ENCODE measurements at regions not wholly inside any gene's neighbourhood (a gene's known extent, or its start where the extent isn't known, plus 50 kb on each side); places are given as distances from the start of the nearest gene placed in this dataset.
"Not testable (repeated sequence)": the region's sequence is repeated elsewhere in the genome, so short reads cannot be mapped to it uniquely, and the experiment has no call there.

DNA sequence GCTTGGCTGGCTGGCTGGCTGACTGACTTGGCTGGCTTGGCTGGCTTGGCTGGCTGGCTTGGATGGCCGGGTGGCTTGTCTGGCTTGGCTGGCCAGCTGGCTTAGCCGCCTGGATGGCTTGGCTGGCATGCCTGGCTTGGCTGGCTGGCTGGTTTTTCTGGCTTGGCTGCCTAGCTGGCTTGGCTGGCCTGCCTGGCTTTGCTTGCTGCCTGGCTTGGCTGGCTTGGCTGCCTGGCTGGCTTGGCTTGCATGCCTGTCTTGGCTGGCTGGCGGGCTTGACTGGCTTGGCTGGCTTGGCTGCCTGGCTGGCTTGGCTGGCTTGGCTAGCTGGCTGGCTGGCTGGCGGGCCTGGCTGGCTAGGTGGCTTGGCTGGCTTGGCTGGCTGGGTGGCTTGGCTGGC, 2830.5 kb downstream of the RPIA start:
- TF ChIP-seq, protein P1, sequence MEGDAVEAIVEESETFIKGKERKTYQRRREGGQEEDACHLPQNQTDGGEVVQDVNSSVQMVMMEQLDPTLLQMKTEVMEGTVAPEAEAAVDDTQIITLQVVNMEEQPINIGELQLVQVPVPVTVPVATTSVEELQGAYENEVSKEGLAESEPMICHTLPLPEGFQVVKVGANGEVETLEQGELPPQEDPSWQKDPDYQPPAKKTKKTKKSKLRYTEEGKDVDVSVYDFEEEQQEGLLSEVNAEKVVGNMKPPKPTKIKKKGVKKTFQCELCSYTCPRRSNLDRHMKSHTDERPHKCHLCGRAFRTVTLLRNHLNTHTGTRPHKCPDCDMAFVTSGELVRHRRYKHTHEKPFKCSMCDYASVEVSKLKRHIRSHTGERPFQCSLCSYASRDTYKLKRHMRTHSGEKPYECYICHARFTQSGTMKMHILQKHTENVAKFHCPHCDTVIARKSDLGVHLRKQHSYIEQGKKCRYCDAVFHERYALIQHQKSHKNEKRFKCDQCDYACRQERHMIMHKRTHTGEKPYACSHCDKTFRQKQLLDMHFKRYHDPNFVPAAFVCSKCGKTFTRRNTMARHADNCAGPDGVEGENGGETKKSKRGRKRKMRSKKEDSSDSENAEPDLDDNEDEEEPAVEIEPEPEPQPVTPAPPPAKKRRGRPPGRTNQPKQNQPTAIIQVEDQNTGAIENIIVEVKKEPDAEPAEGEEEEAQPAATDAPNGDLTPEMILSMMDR (IDR thresholded peaks at IDR 0.05), result not testable (repeated sequence)
- not testable (repeated sequence) for TF ChIP-seq ZFX (IDR thresholded peaks at IDR 0.05; ENCODE audit: borderline replicate concordance)
